Endothelial cell of umbilical vein (primary cell): ENCODE measurements at regions not wholly inside any gene's neighbourhood (a gene's known extent, or its start where the extent isn't known, plus 50 kb on each side); places are given as distances from the start of the nearest gene placed in this dataset.

ENCODE experiments used
- BruUV-seq: library from RNA; stranded (reverse); fragments of 400-500 nt; replicated peaks from 2 replicates; lab custom pipeline; 2021; lab: Mats Ljungman, UMichigan
- CTCF ChIA-PET: fragments of 300-600, 350-600 bp; sonication (Branson Sonifier 250); formaldehyde crosslinking; loops from one replicate; lab custom pipeline; 2021; ENCODE audit warnings: antibody characterized with exemption, inconsistent platforms; lab: Charles Lee
- POLR2A ChIA-PET: fragments of 300-600, 350-600 bp; sonication (Branson Sonifier 250); formaldehyde crosslinking; loops from one replicate; lab custom pipeline; 2021; ENCODE audit warnings: antibody characterized with exemption, inconsistent platforms; lab: Charles Lee
- DNase-seq: peaks from one replicate; pipeline ENCODE4 v3.0.0-alpha.2; 2011; ENCODE audit warnings: low read depth, low spot score
- FAIRE-seq: peaks from 2 replicates; lab custom pipeline; 2011; peaks lifted over from hg19 to GRCh38; lab: Jason Lieb, UNC
- H2AFZ ChIP-seq: 2 replicates; pipeline ENCODE4 v1.6.0; 2012; ENCODE audit warnings: low read depth, low read length, control low read depth, inconsistent platforms
- H3K27ac ChIP-seq: 2 replicates; pipeline ENCODE4 v1.5.1; 2011; ENCODE audit warnings: low read depth, mild to moderate bottlenecking, control low read depth, low read length, moderate library complexity; ENCODE audit not compliant: insufficient read depth
- H3K27me3 ChIP-seq, 2 experiments: 2 replicates each; pipeline versions ENCODE4 v1.6.0 to v1.6.1; 2011; ENCODE audit warnings: low read length in 2 of 2, mixed read lengths in 1 of 2; ENCODE audit not compliant: control insufficient read depth in 2 of 2, insufficient read depth in 2 of 2
- H3K36me3 ChIP-seq, 2 experiments: 2 replicates in 1 of 2; 3 replicates in 1 of 2; pipeline ENCODE4 v1.5.1; 2011; ENCODE audit warnings: low read length in 2 of 2, mild to moderate bottlenecking in 1 of 2, moderate library complexity in 1 of 2; ENCODE audit not compliant: control insufficient read depth in 2 of 2, insufficient read depth in 2 of 2; ENCODE audit errors: extremely low read depth in 1 of 2
- H3K4me1 ChIP-seq: 3 replicates; pipeline ENCODE4 v1.5.1; 2011; ENCODE audit warnings: mild to moderate bottlenecking, low read length; ENCODE audit not compliant: control insufficient read depth, insufficient read depth; ENCODE audit errors: extremely low read depth
- H3K4me2 ChIP-seq: 2 replicates; pipeline ENCODE4 v1.6.1; 2011; ENCODE audit warnings: low read length, control low read depth, mixed read lengths; ENCODE audit not compliant: insufficient read depth
- H3K4me3 ChIP-seq, 3 experiments: fragments of 200-600 bp in 1 of 3; sonication (generic), shearing (Covaris generic) in 1 of 3; replicated peaks in 1 of 3; 2 replicates each; pipeline ENCODE4 v1.5.1; 2011 to 2016; ENCODE audit warnings: control low read depth in 3 of 3, low read length in 3 of 3, mild to moderate bottlenecking in 2 of 3, inconsistent platforms in 1 of 3, low read depth in 1 of 3, moderate library complexity in 1 of 3; ENCODE audit not compliant: insufficient read depth in 1 of 3
- H3K79me2 ChIP-seq: 2 replicates; pipeline ENCODE4 v1.6.0; 2012; ENCODE audit warnings: low read length, inconsistent platforms; ENCODE audit not compliant: control insufficient read depth, insufficient read depth
- H3K9ac ChIP-seq: replicated peaks from 2 replicates; pipeline ENCODE3; 2011; ENCODE audit warnings: low read length, control low read depth; ENCODE audit not compliant: insufficient read depth; ENCODE audit errors: extremely low read depth
- H3K9me1 ChIP-seq: replicated peaks from 3 replicates; pipeline ENCODE4 v1.6.0; 2011; ENCODE audit warnings: mild to moderate bottlenecking, low read length; ENCODE audit not compliant: control insufficient read depth, insufficient read depth; ENCODE audit errors: extremely low read depth
- H3K9me3 ChIP-seq: replicated peaks from 2 replicates; pipeline ENCODE4 v1.5.1; 2012; ENCODE audit warnings: low read length, inconsistent platforms; ENCODE audit not compliant: control insufficient read depth, insufficient read depth
- H4K20me1 ChIP-seq: replicated peaks from 2 replicates; pipeline ENCODE3; 2011; ENCODE audit warnings: mild to moderate bottlenecking, low read length; ENCODE audit not compliant: control insufficient read depth, insufficient read depth; ENCODE audit errors: extremely low read depth
- CTCF ChIP-seq, 2 donors: IDR thresholded peaks; 1 replicate in 1 of 2; 2 replicates in 1 of 2; pipeline ENCODE4 v1.5.1; 2011; ENCODE audit warnings: low read length in 2 of 2, mild to moderate bottlenecking in 2 of 2, moderate library complexity in 2 of 2, control low read depth in 1 of 2, inconsistent platforms in 1 of 2, low read depth in 1 of 2; ENCODE audit not compliant: insufficient read depth in 1 of 2; ENCODE audit errors: extremely low read depth in 1 of 2
- EZH2 ChIP-seq: IDR thresholded peaks from 2 replicates; pipeline ENCODE4 v1.6.1; 2012; ENCODE audit warnings: borderline replicate concordance, low read depth, mild to moderate bottlenecking, moderate library complexity, low read length, inconsistent platforms; ENCODE audit not compliant: severe bottlenecking
- JUN ChIP-seq: IDR thresholded peaks from 2 replicates; pipeline ENCODE4 v1.6.1; 2011; ENCODE audit warnings: borderline replicate concordance, low read depth; ENCODE audit not compliant: insufficient read length, insufficient read depth
- MYC ChIP-seq: IDR thresholded peaks from one replicate; pipeline ENCODE4 v1.6.1; 2011; ENCODE audit warnings: mild to moderate bottlenecking, low read depth, low read length
- POLR2A ChIP-seq: IDR thresholded peaks from 2 replicates; pipeline ENCODE4 v1.6.1; 2012; ENCODE audit warnings: low read depth, mild to moderate bottlenecking, control low read depth, low read length
- POLR2AphosphoS5 ChIP-seq: IDR thresholded peaks from 2 replicates; pipeline ENCODE4 v1.6.1; 2012; ENCODE audit warnings: low read depth, mild to moderate bottlenecking, control low read depth, low read length, moderate library complexity; ENCODE audit not compliant: insufficient read depth
- dilution Hi-C: fragments of 300-500 bp; cut with MboI; formaldehyde crosslinking; loops from one replicate; pipeline ENCODE4 v1.15.0; 2019; ENCODE audit warnings: low sequenced_read_pairs; ENCODE audit not compliant: extremely low pct_ligation_motif_present
- intact Hi-C: fragments of 100-400 bp; cut with micrococcal nuclease; formaldehyde crosslinking; loops from one replicate; pipeline ENCODE4 v1.10.0; 2022

- no TSS peak for BruUV-seq
- H3K79me2 ChIP-seq = no peaks in the 10 kb centered on the region
- no peaks in the 10 kb centered on the region for H3K9me3 ChIP-seq
- intact Hi-C loops (no loop called here), dilution Hi-C loops (no loop called here)
- H3K9me1 ChIP-seq = no peaks in the 10 kb centered on the region
- no peaks in the 10 kb centered on the region for H3K27me3 ChIP-seq
- no peak for DNase-seq
- H3K4me2 ChIP-seq = no peak overlapping the region
- H3K4me1 ChIP-seq = no peaks in the 10 kb centered on the region
- no peak for FAIRE-seq
- no peaks in the 10 kb centered on the region for H4K20me1 ChIP-seq
- H3K9ac ChIP-seq = no peak overlapping the region
- ChIA-PET CTCF (no interaction called here), POLR2A (no interaction called here)
- H3K36me3 ChIP-seq = no peaks in the 10 kb centered on the region
- TF ChIP-seq MYC = no peak
- no peak for TF ChIP-seq EZH2
- TF ChIP-seq JUN = no peak
- no peak overlapping the region for H2AFZ ChIP-seq
- H3K27ac ChIP-seq = no peak overlapping the region
- no peak overlapping the region for H3K4me3 ChIP-seq
These were observed 142.6 kb downstream of the AASDH start for GRCh38 chr4:56244681-56245080.

- no peak for FAIRE-seq
These were observed 144.2 kb downstream of the AASDH start for GRCh38 chr4:56243107-56243506.

More at GRCh38 chr4:56243107-56243506, 144.2 kb downstream of the AASDH start:
- Histone ChIP-seq H3K4me1 (no peaks in the 10 kb centered on the region), H3K27me3 (no peaks in the 10 kb centered on the region), H3K27ac (no peak overlapping the region), H3K9me1 (no peaks in the 10 kb centered on the region), H3K79me2 (no peaks in the 10 kb centered on the region), H2AFZ (no peak overlapping the region), H3K9ac (no peak overlapping the region), H3K4me3 (no peak overlapping the region), H3K4me2 (no peak overlapping the region), H4K20me1 (no peaks in the 10 kb centered on the region), H3K9me3 (no peaks in the 10 kb centered on the region), H3K36me3 (no peaks in the 10 kb centered on the region)
- BruUV-seq = no TSS peak
- TF ChIP-seq POLR2A (no peak), EZH2 (no peak), POLR2AphosphoS5 (no peak), CTCF (IDR thresholded peaks at IDR 0.05; ENCODE audit: extremely low read depth in 1 of 2, insufficient read depth in 1 of 2, low read depth in 1 of 2, low read length in 2 of 2) (no peak), MYC (no peak), JUN (no peak)
- ChIA-PET POLR2A (no interaction called here), CTCF (no interaction called here)
- dilution Hi-C loops (no loop called here), intact Hi-C loops (no loop called here)
- DNase-seq = no peak
